ENCODE measurements at regions not wholly inside any gene's neighbourhood (a gene's known extent, or its start where the extent isn't known, plus 50 kb on each side); places are given as distances from the start of the nearest gene placed in this dataset.
"Not testable (repeated sequence)": the region's sequence is repeated elsewhere in the genome, so short reads cannot be mapped to it uniquely, and the experiment has no call there.

DNA sequence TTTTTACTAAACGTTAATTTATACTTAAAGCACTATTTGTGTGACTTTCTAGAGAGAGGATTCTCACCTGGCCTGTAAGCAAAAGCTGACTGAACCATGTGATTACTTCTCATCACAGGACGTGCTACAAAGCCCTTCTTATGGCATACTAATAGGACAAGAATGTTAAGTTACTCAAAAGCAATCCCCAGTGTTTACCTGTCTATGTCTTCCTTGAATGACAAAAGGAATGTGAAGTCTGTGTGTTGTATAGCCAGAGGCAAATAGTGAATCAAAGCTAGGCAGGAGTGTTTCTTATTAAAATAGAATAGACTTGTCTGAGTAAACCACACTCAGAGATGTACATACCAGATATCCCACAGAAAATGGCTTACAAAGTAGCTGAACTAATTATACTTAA, 1465.5 kb downstream of the SUCLG1 start:
- BruUV-seq (replicated peaks) = no TSS peak
- Histone ChIP-seq H4K20me1 (ENCODE audit: low read length) (no peaks in the 10 kb centered on the region), H3K9me3 (ENCODE audit: low read length) (no peaks in the 10 kb centered on the region), H3K36me3 (ENCODE audit: low read depth, low read length) (no peaks in the 10 kb centered on the region), H3K27me3 (ENCODE audit: low read length) (no peaks in the 10 kb centered on the region), H3K27ac (ENCODE audit: low read length) (peak overlapping the region; percentile 98), H3K4me1 (ENCODE audit: insufficient read depth, low read length) (peaks cover 39% of the 10 kb centered on the region), H3K79me2 (ENCODE audit: low read length) (no peaks in the 10 kb centered on the region), H3K9me2 (replicated peaks; ENCODE audit: low read length) (no peaks in the 10 kb centered on the region), H3F3A (ENCODE audit: low read length, unreplicated experiment) (peaks cover 3% of the 10 kb centered on the region), H3K9ac (ENCODE audit: low read length) (peak overlapping the region; percentile 73), H3K4me2 (ENCODE audit: low read length) (peak overlapping the region; percentile 84), H3K4me3 (ENCODE audit: low read length) (peak overlapping the region; percentile 48), H2AFZ (ENCODE audit: low read length) (no peak overlapping the region)
- DNase-seq = peak; percentile 96
- CTCF ChIA-PET = no interaction called here
- ATAC-seq = peak; percentile 94
- intact Hi-C loops (cut with micrococcal nuclease) = loop anchor here (1.0 to 10.0 kb wide), 5 partner anchors 110 to 649 kb away; no protein-coding TSS in a partner anchor
- POLR2A ChIA-PET (ENCODE audit: unreplicated experiment) = interaction anchor here (0.6 to 0.7 kb wide), 2 partner anchors 10 to 134 kb away, joined by 3 to 6 read pairs; no protein-coding TSS in a partner anchor
- TF ChIP-seq EZH2 (IDR thresholded peaks at IDR 0.05; ENCODE audit: low read length, unreplicated experiment) = no peak
- TF ChIP-seq, protein P1, sequence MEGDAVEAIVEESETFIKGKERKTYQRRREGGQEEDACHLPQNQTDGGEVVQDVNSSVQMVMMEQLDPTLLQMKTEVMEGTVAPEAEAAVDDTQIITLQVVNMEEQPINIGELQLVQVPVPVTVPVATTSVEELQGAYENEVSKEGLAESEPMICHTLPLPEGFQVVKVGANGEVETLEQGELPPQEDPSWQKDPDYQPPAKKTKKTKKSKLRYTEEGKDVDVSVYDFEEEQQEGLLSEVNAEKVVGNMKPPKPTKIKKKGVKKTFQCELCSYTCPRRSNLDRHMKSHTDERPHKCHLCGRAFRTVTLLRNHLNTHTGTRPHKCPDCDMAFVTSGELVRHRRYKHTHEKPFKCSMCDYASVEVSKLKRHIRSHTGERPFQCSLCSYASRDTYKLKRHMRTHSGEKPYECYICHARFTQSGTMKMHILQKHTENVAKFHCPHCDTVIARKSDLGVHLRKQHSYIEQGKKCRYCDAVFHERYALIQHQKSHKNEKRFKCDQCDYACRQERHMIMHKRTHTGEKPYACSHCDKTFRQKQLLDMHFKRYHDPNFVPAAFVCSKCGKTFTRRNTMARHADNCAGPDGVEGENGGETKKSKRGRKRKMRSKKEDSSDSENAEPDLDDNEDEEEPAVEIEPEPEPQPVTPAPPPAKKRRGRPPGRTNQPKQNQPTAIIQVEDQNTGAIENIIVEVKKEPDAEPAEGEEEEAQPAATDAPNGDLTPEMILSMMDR (conservative IDR thresholded peaks at IDR 0.05; ENCODE audit: low read depth, low read length) = no peak
- no peak for TF ChIP-seq EZH2phosphoT487 (IDR thresholded peaks at IDR 0.05; ENCODE audit: borderline replicate concordance, low read length)

DNA sequence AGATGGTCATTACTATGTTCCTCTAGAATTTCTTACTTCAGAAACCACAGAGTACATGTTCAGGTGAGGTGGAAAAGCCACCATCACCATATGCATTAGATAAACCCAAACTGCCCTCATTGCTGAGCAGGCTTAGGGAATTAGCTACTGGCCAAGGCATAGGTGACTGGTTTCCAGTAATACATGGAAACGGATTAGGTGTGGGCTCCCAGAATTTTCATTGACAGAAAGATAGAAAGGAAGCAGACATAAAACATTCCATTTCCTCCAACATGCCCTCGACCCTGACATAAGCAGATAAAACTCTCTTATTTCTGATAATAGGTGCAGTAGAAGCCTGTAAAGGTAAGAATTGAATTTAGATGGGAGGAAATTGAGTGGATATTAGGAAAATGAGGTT, 1466.1 kb downstream of the SUCLG1 start:
- Histone ChIP-seq H3K9me2 (replicated peaks; ENCODE audit: low read length) (no peaks in the 10 kb centered on the region), H3K9me3 (ENCODE audit: low read length) (no peaks in the 10 kb centered on the region), H3K9ac (ENCODE audit: low read length) (no peak overlapping the region; the same call in 1 of the 2 replicates), H3K27ac (ENCODE audit: low read length) (peak overlapping the region; percentile 98), H3K4me3 (ENCODE audit: low read length) (no peak overlapping the region), H3F3A (ENCODE audit: low read length, unreplicated experiment) (peaks cover 3% of the 10 kb centered on the region), H3K36me3 (ENCODE audit: low read depth, low read length) (no peaks in the 10 kb centered on the region), H4K20me1 (ENCODE audit: low read length) (no peaks in the 10 kb centered on the region), H3K4me1 (ENCODE audit: insufficient read depth, low read length) (peaks cover 39% of the 10 kb centered on the region), H3K79me2 (ENCODE audit: low read length) (no peaks in the 10 kb centered on the region), H3K4me2 (ENCODE audit: low read length) (peak overlapping the region; percentile 38), H2AFZ (ENCODE audit: low read length) (no peak overlapping the region), H3K27me3 (ENCODE audit: low read length) (no peaks in the 10 kb centered on the region)
- intact Hi-C loops (cut with micrococcal nuclease) = loop anchor here (1.0 to 10.0 kb wide), 5 partner anchors 110 to 648 kb away; no protein-coding TSS in a partner anchor
- no TSS peak for BruUV-seq (replicated peaks)
- DNase-seq (peak; percentile 5), ATAC-seq (no peak)
- TF ChIP-seq EZH2phosphoT487 (IDR thresholded peaks at IDR 0.05; ENCODE audit: borderline replicate concordance, low read length) = no peak
- TF ChIP-seq, protein P1 (conservative IDR thresholded peaks at IDR 0.05; ENCODE audit: low read depth, low read length) = no peak
- no peak for TF ChIP-seq EZH2 (IDR thresholded peaks at IDR 0.05; ENCODE audit: low read length, unreplicated experiment)
- ChIA-PET CTCF (no interaction called here), POLR2A (ENCODE audit: unreplicated experiment) (interaction anchor here (0.6 kb wide), 1 partner anchor 133 kb away, joined by 6 read pairs; no protein-coding TSS in a partner anchor)

- H3K27me3 ChIP-seq (ENCODE audit: low read length); H3K9ac ChIP-seq (ENCODE audit: low read length); H3K9me2 ChIP-seq (replicated peaks; ENCODE audit: low read length); H4K20me1 ChIP-seq (ENCODE audit: low read length); BruUV-seq (replicated peaks); H3K4me3 ChIP-seq (ENCODE audit: low read length); H3F3A ChIP-seq (ENCODE audit: low read length, unreplicated experiment); H3K79me2 ChIP-seq (ENCODE audit: low read length); POLR2A ChIA-PET (ENCODE audit: unreplicated experiment); DNase-seq; H3K4me2 ChIP-seq (ENCODE audit: low read length); ATAC-seq; H3K27ac ChIP-seq (ENCODE audit: low read length); H3K36me3 ChIP-seq (ENCODE audit: low read depth, low read length); H3K4me1 ChIP-seq (ENCODE audit: insufficient read depth, low read length); intact Hi-C loops (cut with micrococcal nuclease); H3K9me3 ChIP-seq (ENCODE audit: low read length); H2AFZ ChIP-seq (ENCODE audit: low read length): not testable (repeated sequence)
- CTCF ChIA-PET = interaction anchor here (0.6 kb wide), 2 partner anchors 243 to 654 kb away, joined by 3 to 4 read pairs; no protein-coding TSS in a partner anchor
These were observed 1471.4 kb downstream of the SUCLG1 start for GRCh38 chr2:82987706-82988105.
